Upper lobe of left lung (tissue), 4 donors: ENCODE measurements at regions not wholly inside any gene's neighbourhood (a gene's known extent, or its start where the extent isn't known, plus 50 kb on each side); places are given as distances from the start of the nearest gene placed in this dataset.

Experiments
- EP300 ChIP-seq, 4 donors: sonication (generic); formaldehyde crosslinking; IDR thresholded peaks; one replicate each; pipeline ENCODE4 v1.5.1; 2017; ENCODE audit warnings: antibody characterized with exemption in 4 of 4, control low read depth in 2 of 4
- POLR2A ChIP-seq, 4 donors: fragments of 450-650 bp; IDR thresholded peaks; one replicate each; pipeline ENCODE4 v1.5.1; 2016 to 2017; ENCODE audit warnings: antibody characterized with exemption in 4 of 4, mild to moderate bottlenecking in 2 of 4
- POLR2AphosphoS5 ChIP-seq, 2 donors: sonication (generic); formaldehyde crosslinking; IDR thresholded peaks; one replicate each; pipeline ENCODE4 v1.5.1; 2017; ENCODE audit warnings: antibody characterized with exemption in 2 of 2
- TF ChIP-seq, protein P1 (sequence below), 6 experiments: fragments of 450-650 bp in 4 of 6; fragments of 200-600 bp in 2 of 6; sonication (generic) in 2 of 6; IDR thresholded peaks; one replicate each; pipeline ENCODE4 v1.5.1; 2016 to 2019; ENCODE audit warnings: antibody characterized with exemption in 6 of 6

DNA sequence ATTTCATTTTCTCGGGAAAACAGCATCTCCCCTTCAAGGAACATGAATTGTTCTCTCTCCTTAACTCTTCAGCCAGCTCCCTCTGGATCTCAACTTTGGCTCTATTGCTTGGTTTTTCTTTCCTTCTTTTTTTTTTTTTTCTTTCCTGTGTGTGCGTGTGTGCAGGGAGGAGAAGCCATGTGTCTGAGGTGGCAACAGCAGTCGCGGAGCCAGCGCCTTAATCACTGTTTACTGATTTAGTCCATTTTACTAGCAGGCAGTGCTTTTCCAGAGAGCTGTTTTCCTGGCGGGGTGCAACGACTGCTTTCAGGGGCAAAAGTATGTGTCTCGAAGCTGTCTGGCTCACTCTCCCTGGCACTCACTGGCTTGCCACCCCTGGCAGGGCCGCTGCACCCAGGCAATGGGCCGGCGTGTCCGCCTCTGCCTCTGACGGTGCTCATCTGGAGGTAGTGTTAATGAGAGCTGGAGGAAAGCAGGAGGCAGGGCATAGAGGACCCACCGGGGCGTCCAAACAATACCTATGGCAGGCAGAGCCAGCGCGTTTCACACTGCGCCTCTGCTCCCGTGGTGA lies 835.4 kb upstream of the NR2F2 start:
- TF ChIP-seq EP300 (IDR thresholded peaks at IDR 0.05) (no peak), POLR2A (IDR thresholded peaks at IDR 0.05) (no peak), POLR2AphosphoS5 (IDR thresholded peaks at IDR 0.05) (no peak)
- TF ChIP-seq, protein P1, sequence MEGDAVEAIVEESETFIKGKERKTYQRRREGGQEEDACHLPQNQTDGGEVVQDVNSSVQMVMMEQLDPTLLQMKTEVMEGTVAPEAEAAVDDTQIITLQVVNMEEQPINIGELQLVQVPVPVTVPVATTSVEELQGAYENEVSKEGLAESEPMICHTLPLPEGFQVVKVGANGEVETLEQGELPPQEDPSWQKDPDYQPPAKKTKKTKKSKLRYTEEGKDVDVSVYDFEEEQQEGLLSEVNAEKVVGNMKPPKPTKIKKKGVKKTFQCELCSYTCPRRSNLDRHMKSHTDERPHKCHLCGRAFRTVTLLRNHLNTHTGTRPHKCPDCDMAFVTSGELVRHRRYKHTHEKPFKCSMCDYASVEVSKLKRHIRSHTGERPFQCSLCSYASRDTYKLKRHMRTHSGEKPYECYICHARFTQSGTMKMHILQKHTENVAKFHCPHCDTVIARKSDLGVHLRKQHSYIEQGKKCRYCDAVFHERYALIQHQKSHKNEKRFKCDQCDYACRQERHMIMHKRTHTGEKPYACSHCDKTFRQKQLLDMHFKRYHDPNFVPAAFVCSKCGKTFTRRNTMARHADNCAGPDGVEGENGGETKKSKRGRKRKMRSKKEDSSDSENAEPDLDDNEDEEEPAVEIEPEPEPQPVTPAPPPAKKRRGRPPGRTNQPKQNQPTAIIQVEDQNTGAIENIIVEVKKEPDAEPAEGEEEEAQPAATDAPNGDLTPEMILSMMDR (IDR thresholded peaks at IDR 0.05) = no peak
